Adrenal gland (tissue), 5 donors: ENCODE measurements at regions not wholly inside any gene's neighbourhood (a gene's known extent, or its start where the extent isn't known, plus 50 kb on each side); places are given as distances from the start of the nearest gene placed in this dataset.
"Not testable (repeated sequence)": the region's sequence is repeated elsewhere in the genome, so short reads cannot be mapped to it uniquely, and the experiment has no call there.

Source experiments
- POLR2A ChIP-seq, 2 donors: fragments of 450-650 bp; IDR thresholded peaks; one replicate each; pipeline ENCODE4 v1.6.1; 2017; ENCODE audit warnings: antibody characterized with exemption in 2 of 2, mild to moderate bottlenecking in 2 of 2, moderate library complexity in 1 of 2
- TF ChIP-seq, protein P1 (sequence below), 6 experiments: fragments of 450-650 bp in 4 of 6; fragments of 200-600 bp in 2 of 6; sonication (generic) in 1 of 6; IDR thresholded peaks; 1 replicate in 5 of 6; 2 replicates in 1 of 6; pipeline versions ENCODE4 v1.5.1 to v1.8.0; 2016 to 2021; ENCODE audit warnings: antibody characterized with exemption in 6 of 6, mild to moderate bottlenecking in 2 of 6, moderate library complexity in 1 of 6
- donor health status: DM: no; HTN: no; CAD: no.

DNA sequence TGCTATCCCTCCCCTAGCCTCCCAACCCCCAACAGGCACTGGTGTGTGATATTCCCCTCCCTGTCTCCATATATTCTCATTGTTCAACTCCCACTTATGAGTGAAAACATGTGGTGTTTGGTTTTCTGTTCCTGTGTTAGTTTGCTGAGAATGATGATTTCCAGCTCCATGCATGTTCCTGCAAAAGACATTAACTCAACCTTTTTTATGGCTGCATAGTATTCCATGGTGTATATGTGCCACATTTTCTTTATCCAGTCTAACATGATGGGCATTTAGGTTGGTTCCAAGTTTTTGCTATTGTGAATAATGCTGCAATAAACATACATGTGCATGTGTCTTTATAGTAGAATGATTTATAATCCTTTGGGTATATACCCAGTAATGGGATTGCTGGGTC lies 218.9 kb downstream of the HHIP start:
- TF ChIP-seq, protein P1, sequence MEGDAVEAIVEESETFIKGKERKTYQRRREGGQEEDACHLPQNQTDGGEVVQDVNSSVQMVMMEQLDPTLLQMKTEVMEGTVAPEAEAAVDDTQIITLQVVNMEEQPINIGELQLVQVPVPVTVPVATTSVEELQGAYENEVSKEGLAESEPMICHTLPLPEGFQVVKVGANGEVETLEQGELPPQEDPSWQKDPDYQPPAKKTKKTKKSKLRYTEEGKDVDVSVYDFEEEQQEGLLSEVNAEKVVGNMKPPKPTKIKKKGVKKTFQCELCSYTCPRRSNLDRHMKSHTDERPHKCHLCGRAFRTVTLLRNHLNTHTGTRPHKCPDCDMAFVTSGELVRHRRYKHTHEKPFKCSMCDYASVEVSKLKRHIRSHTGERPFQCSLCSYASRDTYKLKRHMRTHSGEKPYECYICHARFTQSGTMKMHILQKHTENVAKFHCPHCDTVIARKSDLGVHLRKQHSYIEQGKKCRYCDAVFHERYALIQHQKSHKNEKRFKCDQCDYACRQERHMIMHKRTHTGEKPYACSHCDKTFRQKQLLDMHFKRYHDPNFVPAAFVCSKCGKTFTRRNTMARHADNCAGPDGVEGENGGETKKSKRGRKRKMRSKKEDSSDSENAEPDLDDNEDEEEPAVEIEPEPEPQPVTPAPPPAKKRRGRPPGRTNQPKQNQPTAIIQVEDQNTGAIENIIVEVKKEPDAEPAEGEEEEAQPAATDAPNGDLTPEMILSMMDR (IDR thresholded peaks at IDR 0.05): not testable (repeated sequence)
- not testable (repeated sequence) for TF ChIP-seq POLR2A (IDR thresholded peaks at IDR 0.05)
